HEK293 (cell line): ENCODE measurements at regions not wholly inside any gene's neighbourhood (a gene's known extent, or its start where the extent isn't known, plus 50 kb on each side); places are given as distances from the start of the nearest gene placed in this dataset.

ENCODE experiments used
- CTCF ChIA-PET: fragments of 350-600 bp; formaldehyde crosslinking; extraction: SDS; loops from one replicate; lab custom pipeline; 2021; ENCODE audit warnings: antibody characterized with exemption; lab: Yijun Ruan, JAX
- POLR2A ChIA-PET: fragments of 300-600 bp; formaldehyde crosslinking; extraction: SDS; loops from one replicate; lab custom pipeline; 2020; ENCODE audit warnings: antibody characterized with exemption, inconsistent platforms; lab: Yijun Ruan, JAX
- H3K27ac ChIP-seq: fragments of 200-500 bp; sonication (Bioruptor generic); 2 replicates; pipeline ENCODE4 v1.5.1; 2014; ENCODE audit warnings: low read depth, low read length, control low read depth, inconsistent platforms; ENCODE audit errors: extremely low read depth
- H3K36me3 ChIP-seq, 2 experiments: fragments of 200-500 bp in 1 of 2; sonication (Bioruptor generic) in 1 of 2; 1 replicate in 1 of 2; 2 replicates in 1 of 2; pipeline ENCODE4 v1.5.1; 2014 to 2017; ENCODE audit warnings: inconsistent platforms in 2 of 2, low read length in 2 of 2; ENCODE audit not compliant: control insufficient read depth in 2 of 2, insufficient read depth in 1 of 2
- H3K4me1 ChIP-seq: fragments of 200-500 bp; sonication (Bioruptor generic); 2 replicates; pipeline ENCODE4 v1.5.1; 2014; ENCODE audit warnings: mild to moderate bottlenecking, low read length, inconsistent platforms; ENCODE audit not compliant: control insufficient read depth, insufficient read depth
- H3K4me3 ChIP-seq: 2 replicates; pipeline ENCODE4 v1.5.1; 2011; ENCODE audit warnings: low read depth, mild to moderate bottlenecking, control low read depth, low read length, moderate library complexity
- H3K9me3 ChIP-seq: fragments of 200-500 bp; sonication (Bioruptor generic); 2 replicates; pipeline ENCODE4 v1.5.1; 2014; ENCODE audit warnings: low read depth, low read length, inconsistent platforms; ENCODE audit not compliant: control insufficient read depth, insufficient read depth
- GLIS1 ChIP-seq: fragments of 450-650 bp; formaldehyde crosslinking; IDR thresholded peaks from 2 replicates; pipeline ENCODE4 v1.5.1; 2016; ENCODE audit warnings: missing biosample characterization, missing genetic modification characterization
- MEIS1 ChIP-seq: sonication (generic); formaldehyde crosslinking; IDR thresholded peaks from 2 replicates; pipeline ENCODE4 v1.8.1; 2022; ENCODE audit warnings: missing genetic modification reagents, mild to moderate bottlenecking, borderline replicate concordance
- OSR2 ChIP-seq: fragments of 450-650 bp; formaldehyde crosslinking; IDR thresholded peaks from 2 replicates; pipeline ENCODE4 v1.5.1; 2016; ENCODE audit warnings: missing biosample characterization, missing genetic modification characterization
- TCF7L2 ChIP-seq: IDR thresholded peaks from 2 replicates; pipeline ENCODE4 v1.6.1; 2011; ENCODE audit warnings: low read depth, mild to moderate bottlenecking, inconsistent platforms, low read length, moderate library complexity, borderline replicate concordance
- ZNF114 ChIP-seq: fragments of 450-650 bp; formaldehyde crosslinking; IDR thresholded peaks from 2 replicates; pipeline ENCODE4 v1.5.0; 2017; ENCODE audit warnings: missing biosample characterization, missing genetic modification characterization
- ZNF157 ChIP-seq: fragments of 450-650 bp; formaldehyde crosslinking; IDR thresholded peaks from 2 replicates; pipeline ENCODE4 v1.5.1; 2016; ENCODE audit warnings: missing biosample characterization, missing genetic modification characterization
- ZNF214 ChIP-seq: fragments of 450-650 bp; formaldehyde crosslinking; IDR thresholded peaks from 2 replicates; pipeline ENCODE4 v1.5.1; 2017; ENCODE audit warnings: missing biosample characterization, mild to moderate bottlenecking, missing genetic modification characterization, borderline replicate concordance
- ZNF23 ChIP-seq: fragments of 450-650 bp; formaldehyde crosslinking; IDR thresholded peaks from 2 replicates; pipeline ENCODE4 v1.5.1; 2016; ENCODE audit warnings: missing biosample characterization, missing genetic modification characterization, borderline replicate concordance
- ZNF292 ChIP-seq: fragments of 450-650 bp; formaldehyde crosslinking; IDR thresholded peaks from 2 replicates; pipeline ENCODE4 v1.5.1; 2016; ENCODE audit warnings: low read depth, missing biosample characterization, missing genetic modification characterization, borderline replicate concordance
- ZNF404 ChIP-seq: fragments of 450-650 bp; formaldehyde crosslinking; IDR thresholded peaks from 2 replicates; pipeline ENCODE4 v1.5.1; 2017; ENCODE audit warnings: missing biosample characterization, missing genetic modification characterization
- ZNF423 ChIP-seq: fragments of 450-650 bp; formaldehyde crosslinking; IDR thresholded peaks from 2 replicates; pipeline ENCODE4 v1.5.1; 2016; ENCODE audit warnings: missing biosample characterization, missing genetic modification characterization
- ZNF473 ChIP-seq: fragments of 450-650 bp; formaldehyde crosslinking; IDR thresholded peaks from 2 replicates; pipeline ENCODE4 v1.5.1; 2017; ENCODE audit warnings: missing biosample characterization, missing genetic modification characterization
- ZNF48 ChIP-seq: fragments of 450-650 bp; formaldehyde crosslinking; IDR thresholded peaks from 2 replicates; pipeline ENCODE4 v1.5.1; 2016; ENCODE audit warnings: missing biosample characterization, missing genetic modification characterization
- ZNF514 ChIP-seq: fragments of 450-650 bp; formaldehyde crosslinking; IDR thresholded peaks from 2 replicates; pipeline ENCODE4 v1.5.1; 2016; ENCODE audit warnings: missing biosample characterization, missing genetic modification characterization
- ZNF549 ChIP-seq: fragments of 450-650 bp; IDR thresholded peaks from 2 replicates; pipeline ENCODE4 v1.5.1; 2018; ENCODE audit warnings: missing biosample characterization, missing genetic modification characterization, mild to moderate bottlenecking, inconsistent platforms, moderate library complexity
- ZNF560 ChIP-seq: fragments of 450-650 bp; formaldehyde crosslinking; IDR thresholded peaks from 2 replicates; pipeline ENCODE4 v1.5.1; 2017; ENCODE audit warnings: missing biosample characterization, missing genetic modification characterization, borderline replicate concordance
- ZNF677 ChIP-seq: fragments of 450-650 bp; IDR thresholded peaks from 2 replicates; pipeline ENCODE4 v1.5.0; 2018; ENCODE audit warnings: missing biosample characterization, mild to moderate bottlenecking, missing genetic modification characterization, moderate library complexity
- ZNF777 ChIP-seq: fragments of 450-650 bp; formaldehyde crosslinking; IDR thresholded peaks from 2 replicates; pipeline ENCODE4 v1.5.1; 2017; ENCODE audit warnings: missing biosample characterization, missing genetic modification characterization, borderline replicate concordance
- TF ChIP-seq, protein P1 (sequence below): sonication (generic); formaldehyde crosslinking; IDR thresholded peaks from 2 replicates; pipeline ENCODE4 v1.8.1; 2022; ENCODE audit warnings: mild to moderate bottlenecking, moderate library complexity, missing genetic modification reagents
- TF ChIP-seq, protein P2 (sequence below): fragments of 450-650 bp; formaldehyde crosslinking; IDR thresholded peaks from 2 replicates; pipeline ENCODE4 v1.5.1; 2016; ENCODE audit warnings: missing biosample characterization, missing genetic modification characterization, low read depth
- TF ChIP-seq, protein P3 (sequence below): fragments of 450-650 bp; formaldehyde crosslinking; IDR thresholded peaks from 2 replicates; pipeline ENCODE4 v1.5.1; 2016; ENCODE audit warnings: missing biosample characterization, missing genetic modification characterization

DNA sequence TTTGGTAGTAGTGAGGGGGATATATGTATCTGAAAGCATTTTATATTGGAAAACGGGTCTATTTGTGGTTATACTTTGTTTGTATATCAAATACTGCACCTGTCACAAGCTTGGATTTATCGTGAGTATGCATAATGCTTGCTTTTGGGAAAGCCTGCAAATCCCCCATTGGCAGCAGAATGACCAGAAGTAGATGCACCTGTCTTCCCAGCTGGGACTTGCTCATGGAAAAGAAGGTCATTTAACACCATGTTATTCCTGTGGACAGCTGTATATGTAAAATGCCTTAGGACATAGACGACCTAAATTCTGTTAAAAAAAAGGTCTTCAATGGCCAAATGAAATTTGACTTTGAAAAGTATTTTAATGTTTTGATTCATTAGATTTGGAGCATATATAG is 599.4 kb downstream of the XIRP2 start:
- no peaks in the 10 kb centered on the region for H3K4me1 ChIP-seq
- CTCF ChIA-PET: no interaction called here
- H3K4me3 ChIP-seq: no peak overlapping the region
- no peaks in the 10 kb centered on the region for H3K36me3 ChIP-seq
- no peak overlapping the region for H3K27ac ChIP-seq
- POLR2A ChIA-PET: no interaction called here
- no peak for TF ChIP-seq ZNF23 (tag by site-specific recombination)
- no peak for TF ChIP-seq TCF7L2
- TF ChIP-seq ZNF157 (tag by site-specific recombination): no peak
- TF ChIP-seq ZNF473: no peak
- TF ChIP-seq ZNF292 (tag by site-specific recombination): no peak
- TF ChIP-seq ZNF560 (tag by site-specific recombination): no peak
- no peak for TF ChIP-seq ZNF114 (tag by site-specific recombination)
- TF ChIP-seq GLIS1 (tag by site-specific recombination): no peak
- TF ChIP-seq MEIS1 (CRISPR knock-in tag): no peak
- TF ChIP-seq OSR2: no peak
- TF ChIP-seq, protein P1, sequence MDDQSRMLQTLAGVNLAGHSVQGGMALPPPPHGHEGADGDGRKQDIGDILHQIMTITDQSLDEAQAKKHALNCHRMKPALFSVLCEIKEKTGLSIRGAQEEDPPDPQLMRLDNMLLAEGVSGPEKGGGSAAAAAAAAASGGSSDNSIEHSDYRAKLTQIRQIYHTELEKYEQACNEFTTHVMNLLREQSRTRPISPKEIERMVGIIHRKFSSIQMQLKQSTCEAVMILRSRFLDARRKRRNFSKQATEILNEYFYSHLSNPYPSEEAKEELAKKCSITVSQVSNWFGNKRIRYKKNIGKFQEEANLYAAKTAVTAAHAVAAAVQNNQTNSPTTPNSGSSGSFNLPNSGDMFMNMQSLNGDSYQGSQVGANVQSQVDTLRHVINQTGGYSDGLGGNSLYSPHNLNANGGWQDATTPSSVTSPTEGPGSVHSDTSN (CRISPR knock-in tag): no peak
- TF ChIP-seq, protein P2, sequence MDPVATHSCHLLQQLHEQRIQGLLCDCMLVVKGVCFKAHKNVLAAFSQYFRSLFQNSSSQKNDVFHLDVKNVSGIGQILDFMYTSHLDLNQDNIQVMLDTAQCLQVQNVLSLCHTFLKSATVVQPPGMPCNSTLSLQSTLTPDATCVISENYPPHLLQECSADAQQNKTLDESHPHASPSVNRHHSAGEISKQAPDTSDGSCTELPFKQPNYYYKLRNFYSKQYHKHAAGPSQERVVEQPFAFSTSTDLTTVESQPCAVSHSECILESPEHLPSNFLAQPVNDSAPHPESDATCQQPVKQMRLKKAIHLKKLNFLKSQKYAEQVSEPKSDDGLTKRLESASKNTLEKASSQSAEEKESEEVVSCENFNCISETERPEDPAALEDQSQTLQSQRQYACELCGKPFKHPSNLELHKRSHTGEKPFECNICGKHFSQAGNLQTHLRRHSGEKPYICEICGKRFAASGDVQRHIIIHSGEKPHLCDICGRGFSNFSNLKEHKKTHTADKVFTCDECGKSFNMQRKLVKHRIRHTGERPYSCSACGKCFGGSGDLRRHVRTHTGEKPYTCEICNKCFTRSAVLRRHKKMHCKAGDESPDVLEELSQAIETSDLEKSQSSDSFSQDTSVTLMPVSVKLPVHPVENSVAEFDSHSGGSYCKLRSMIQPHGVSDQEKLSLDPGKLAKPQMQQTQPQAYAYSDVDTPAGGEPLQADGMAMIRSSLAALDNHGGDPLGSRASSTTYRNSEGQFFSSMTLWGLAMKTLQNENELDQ: no peak
- TF ChIP-seq ZNF404 (tag by site-specific recombination): no peak
- TF ChIP-seq ZNF48 (tag by site-specific recombination): no peak
- TF ChIP-seq ZNF777 (tag by site-specific recombination): no peak
- TF ChIP-seq, protein P3, sequence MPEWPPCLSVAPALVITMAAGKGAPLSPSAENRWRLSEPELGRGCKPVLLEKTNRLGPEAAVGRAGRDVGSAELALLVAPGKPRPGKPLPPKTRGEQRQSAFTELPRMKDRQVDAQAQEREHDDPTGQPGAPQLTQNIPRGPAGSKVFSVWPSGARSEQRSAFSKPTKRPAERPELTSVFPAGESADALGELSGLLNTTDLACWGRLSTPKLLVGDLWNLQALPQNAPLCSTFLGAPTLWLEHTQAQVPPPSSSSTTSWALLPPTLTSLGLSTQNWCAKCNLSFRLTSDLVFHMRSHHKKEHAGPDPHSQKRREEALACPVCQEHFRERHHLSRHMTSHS (tag by site-specific recombination): no peak
- no peak for TF ChIP-seq ZNF214
- TF ChIP-seq ZNF423: no peak
- no peaks in the 10 kb centered on the region for H3K9me3 ChIP-seq

DNA sequence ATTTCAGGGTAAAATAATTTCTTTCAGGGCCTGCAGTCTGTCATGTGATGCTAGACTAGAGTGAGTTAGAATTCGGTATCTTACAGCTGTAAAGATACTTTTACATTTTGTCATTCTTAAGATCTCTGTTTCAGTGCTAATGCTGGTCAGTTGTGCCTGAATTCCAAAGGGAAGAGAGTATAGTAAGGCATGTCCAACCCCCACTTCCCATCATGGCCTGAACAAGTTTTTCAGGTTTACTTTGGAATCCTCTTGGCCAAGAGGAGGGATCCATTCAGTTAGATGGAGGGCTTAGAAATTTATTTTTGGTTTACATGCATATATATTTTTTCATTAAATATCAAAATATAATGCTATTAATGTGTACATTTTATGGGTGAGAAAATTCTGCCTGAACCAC is 596.6 kb downstream of the XIRP2 start:
- Histone ChIP-seq H3K4me1 (0 out of 2 replicates have a peak, but pooled peaks cover 3% of the 10 kb centered on the region), H3K36me3 (no peaks in the 10 kb centered on the region), H3K27ac (no peak overlapping the region), H3K4me3 (no peak overlapping the region), H3K9me3 (no peaks in the 10 kb centered on the region)
- CTCF ChIA-PET: no interaction called here
- POLR2A ChIA-PET: no interaction called here
- TF ChIP-seq ZNF549 (tag by site-specific recombination) (no peak), ZNF677 (no peak)

DNA sequence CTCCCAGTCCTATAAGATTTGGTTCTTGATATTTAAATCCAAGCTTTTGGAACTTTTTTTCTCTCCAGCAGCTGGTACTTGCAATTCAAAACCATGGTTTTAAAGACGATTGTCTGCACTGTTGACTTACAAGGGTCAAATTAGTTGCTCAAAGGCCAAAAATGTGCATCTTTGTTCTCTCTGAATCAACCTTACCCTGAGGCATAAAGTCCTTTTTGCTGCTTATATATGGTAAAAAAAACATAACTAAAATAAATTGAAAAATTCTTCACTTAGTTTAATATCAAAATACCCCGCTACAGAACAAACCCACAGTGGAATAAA is 592.7 kb downstream of the XIRP2 start:
- Histone ChIP-seq H3K4me3 (no peak overlapping the region), H3K9me3 (no peaks in the 10 kb centered on the region), H3K27ac (no peak overlapping the region), H3K4me1 (0 out of 2 replicates have a peak, but pooled peaks cover 3% of the 10 kb centered on the region), H3K36me3 (no peaks in the 10 kb centered on the region)
- CTCF ChIA-PET: interaction anchor here (0.6 kb wide), 1 partner anchor 91 kb away, joined by 3 read pairs; no protein-coding TSS in a partner anchor
- POLR2A ChIA-PET: no interaction called here
- no peak for TF ChIP-seq ZNF514 (tag by site-specific recombination)
